Progenitor cell of endocrine pancreas (in vitro differentiated cells): ENCODE measurements at regions not wholly inside any gene's neighbourhood (a gene's known extent, or its start where the extent isn't known, plus 50 kb on each side); places are given as distances from the start of the nearest gene placed in this dataset.

Experiments
- DNase-seq: peaks from one replicate; pipeline ENCODE4 v3.0.0; 2021; ENCODE audit warnings: low spot score; ENCODE audit not compliant: unreplicated experiment
- H3K27ac Mint-ChIP-seq: 2 replicates; pipeline ENCODE4 v1.8.0; 2021; ENCODE audit warnings: mild to moderate bottlenecking, moderate library complexity, mixed read lengths
- H3K27me3 Mint-ChIP-seq: 2 replicates; pipeline ENCODE4 v1.8.0; 2021; ENCODE audit warnings: mixed read lengths
- H3K36me3 Mint-ChIP-seq: 2 replicates; pipeline ENCODE4 v1.8.0; 2022; ENCODE audit warnings: mixed read lengths; ENCODE audit not compliant: insufficient read depth
- H3K4me1 Mint-ChIP-seq: 2 replicates; pipeline ENCODE4 v1.8.0; 2021; ENCODE audit warnings: low read depth, mixed read lengths
- H3K4me3 Mint-ChIP-seq: 2 replicates; pipeline ENCODE4 v1.8.0; 2021; ENCODE audit warnings: low read depth, mild to moderate bottlenecking, moderate library complexity, mixed read lengths
- H3K9me3 Mint-ChIP-seq: 2 replicates; pipeline ENCODE4 v1.8.0; 2021; ENCODE audit warnings: low read depth, mixed read lengths
- TF ChIP-seq, protein P1 (sequence below): fragments of 200-600 bp; sonication (generic); IDR thresholded peaks from one replicate; pipeline ENCODE4 v1.5.0; 2021; ENCODE audit warnings: antibody characterized with exemption, mild to moderate bottlenecking; ENCODE audit not compliant: unreplicated experiment

DNA sequence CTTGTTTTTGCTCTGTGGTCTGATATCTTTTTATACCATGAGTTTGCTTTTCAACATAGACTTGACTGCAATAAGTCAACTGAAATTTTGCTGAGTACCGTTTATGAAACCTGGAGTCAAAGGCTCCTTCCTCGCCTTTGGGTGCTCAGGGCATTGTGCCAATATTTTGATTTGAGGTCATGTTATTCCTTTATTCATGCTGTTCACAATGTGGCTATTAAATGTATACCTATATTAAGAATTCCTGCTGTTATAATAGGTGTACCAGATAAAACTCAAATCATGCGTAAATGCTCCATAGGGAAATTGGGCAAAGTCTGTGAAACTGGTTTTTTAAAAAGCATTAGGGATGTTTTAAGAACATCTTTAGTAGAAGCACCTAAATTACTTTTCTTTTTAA is 334.0 kb upstream of the NUDT12 start:
- H3K4me1 Mint-ChIP-seq: peaks cover 11% of the 10 kb centered on the region
- DNase-seq: no peak
- H3K36me3 Mint-ChIP-seq: no peaks in the 10 kb centered on the region
- TF ChIP-seq, protein P1, sequence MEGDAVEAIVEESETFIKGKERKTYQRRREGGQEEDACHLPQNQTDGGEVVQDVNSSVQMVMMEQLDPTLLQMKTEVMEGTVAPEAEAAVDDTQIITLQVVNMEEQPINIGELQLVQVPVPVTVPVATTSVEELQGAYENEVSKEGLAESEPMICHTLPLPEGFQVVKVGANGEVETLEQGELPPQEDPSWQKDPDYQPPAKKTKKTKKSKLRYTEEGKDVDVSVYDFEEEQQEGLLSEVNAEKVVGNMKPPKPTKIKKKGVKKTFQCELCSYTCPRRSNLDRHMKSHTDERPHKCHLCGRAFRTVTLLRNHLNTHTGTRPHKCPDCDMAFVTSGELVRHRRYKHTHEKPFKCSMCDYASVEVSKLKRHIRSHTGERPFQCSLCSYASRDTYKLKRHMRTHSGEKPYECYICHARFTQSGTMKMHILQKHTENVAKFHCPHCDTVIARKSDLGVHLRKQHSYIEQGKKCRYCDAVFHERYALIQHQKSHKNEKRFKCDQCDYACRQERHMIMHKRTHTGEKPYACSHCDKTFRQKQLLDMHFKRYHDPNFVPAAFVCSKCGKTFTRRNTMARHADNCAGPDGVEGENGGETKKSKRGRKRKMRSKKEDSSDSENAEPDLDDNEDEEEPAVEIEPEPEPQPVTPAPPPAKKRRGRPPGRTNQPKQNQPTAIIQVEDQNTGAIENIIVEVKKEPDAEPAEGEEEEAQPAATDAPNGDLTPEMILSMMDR: no peak
- H3K27me3 Mint-ChIP-seq: no peaks in the 10 kb centered on the region
- H3K27ac Mint-ChIP-seq: no peak overlapping the region
- no peak overlapping the region for H3K4me3 Mint-ChIP-seq
- H3K9me3 Mint-ChIP-seq: peaks cover 6% of the 10 kb centered on the region

DNA sequence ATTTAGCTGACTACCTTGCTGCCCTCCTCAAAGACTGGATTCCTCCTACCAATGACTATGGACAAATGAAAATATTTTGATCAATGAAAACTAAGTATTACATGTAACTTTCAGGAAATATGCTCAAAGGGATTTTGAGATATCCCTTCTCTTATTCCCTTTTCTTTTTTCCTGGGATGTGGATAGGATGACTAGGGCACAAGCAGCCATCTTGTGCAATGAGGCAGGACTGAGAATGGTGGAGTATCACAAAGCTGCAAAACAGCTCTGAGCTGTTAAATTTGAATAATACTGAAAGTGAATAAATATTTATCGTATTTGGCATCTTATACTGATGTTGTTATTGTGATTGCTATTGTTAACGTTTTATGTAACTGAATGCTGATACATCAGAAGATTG is 333.1 kb upstream of the NUDT12 start:
- Mint-ChIP-seq H3K4me1 (peaks cover 14% of the 10 kb centered on the region), H3K36me3 (no peaks in the 10 kb centered on the region), H3K4me3 (no peak overlapping the region), H3K9me3 (peaks cover 9% of the 10 kb centered on the region), H3K27ac (no peak overlapping the region), H3K27me3 (no peaks in the 10 kb centered on the region)
- TF ChIP-seq, protein P1: no peak
- no peak for DNase-seq

DNA sequence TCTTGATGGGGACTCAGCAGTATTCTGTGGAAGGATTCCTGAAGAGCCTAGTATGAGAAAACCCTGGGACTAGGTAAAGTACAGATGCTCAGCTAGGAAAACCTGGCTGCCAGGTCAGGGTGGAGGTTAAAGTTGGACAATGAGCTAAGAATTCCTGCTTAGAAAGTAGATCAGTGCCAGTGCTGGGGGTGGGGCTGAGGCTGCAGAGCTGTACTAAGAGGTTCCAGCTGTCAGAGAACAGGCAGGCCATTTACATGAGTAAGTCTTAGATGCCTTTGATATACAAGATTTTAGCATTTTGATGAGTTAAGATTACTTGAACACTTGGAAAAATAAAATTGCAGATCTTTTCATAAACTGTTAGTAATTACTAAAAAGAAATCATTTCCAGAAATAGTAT is 332.3 kb upstream of the NUDT12 start:
- TF ChIP-seq, protein P1: no peak
- Mint-ChIP-seq H3K27ac (peak overlapping the region; percentile 77), H3K4me1 (peaks cover 14% of the 10 kb centered on the region), H3K4me3 (no peak overlapping the region), H3K36me3 (no peaks in the 10 kb centered on the region), H3K9me3 (peaks cover 9% of the 10 kb centered on the region), H3K27me3 (no peaks in the 10 kb centered on the region)
- DNase-seq: no peak

DNA sequence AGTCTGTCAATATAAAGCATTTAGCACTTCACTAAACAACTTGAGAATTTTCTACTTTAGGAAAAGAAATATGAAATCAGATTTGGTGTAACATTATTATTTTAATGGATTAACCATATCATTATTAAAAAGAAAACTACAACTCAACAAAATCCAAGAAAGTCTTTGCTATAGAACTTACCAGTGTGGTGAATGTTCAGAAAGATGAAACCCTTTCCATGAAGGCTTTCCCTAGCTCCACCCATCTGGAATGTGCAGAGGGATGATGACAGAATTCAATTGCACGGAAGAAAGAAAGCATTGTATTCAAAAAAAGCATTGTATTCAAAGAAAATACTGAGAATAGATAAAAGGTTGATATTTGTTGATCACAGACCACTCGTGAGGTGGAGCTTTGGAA is 328.6 kb upstream of the NUDT12 start:
- Mint-ChIP-seq H3K4me3 (no peak overlapping the region), H3K4me1 (peaks cover 14% of the 10 kb centered on the region), H3K27ac (no peak overlapping the region), H3K27me3 (no peaks in the 10 kb centered on the region), H3K36me3 (no peaks in the 10 kb centered on the region), H3K9me3 (peaks cover 3% of the 10 kb centered on the region)
- TF ChIP-seq, protein P1: no peak
- no peak for DNase-seq

DNA sequence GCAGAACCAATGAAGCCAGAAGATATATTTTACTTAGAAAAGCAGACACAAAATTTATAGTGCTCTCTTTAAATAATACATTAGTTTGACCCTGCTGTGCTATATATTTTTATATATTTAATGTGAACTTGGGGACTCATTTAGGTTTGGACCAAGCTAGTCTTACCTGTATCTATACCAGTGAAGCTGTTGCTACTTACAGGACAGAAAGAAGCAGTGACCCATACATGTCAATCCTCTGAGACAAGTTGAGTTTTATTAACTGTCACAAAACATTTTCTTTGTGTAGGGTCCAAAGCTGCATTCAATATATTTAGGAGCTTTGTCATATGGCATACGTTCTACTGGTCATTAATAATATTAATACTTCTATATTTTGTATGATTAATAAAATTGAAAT is 327.7 kb upstream of the NUDT12 start:
- Mint-ChIP-seq H3K36me3 (no peaks in the 10 kb centered on the region), H3K4me3 (no peak overlapping the region), H3K4me1 (peaks cover 12% of the 10 kb centered on the region), H3K9me3 (peaks cover 3% of the 10 kb centered on the region), H3K27ac (no peak overlapping the region), H3K27me3 (no peaks in the 10 kb centered on the region)
- DNase-seq: no peak
- TF ChIP-seq, protein P1: no peak
